CD4-positive, alpha-beta T cell (primary cell): ENCODE measurements at regions not wholly inside any gene's neighbourhood (a gene's known extent, or its start where the extent isn't known, plus 50 kb on each side); places are given as distances from the start of the nearest gene placed in this dataset.

Experiments used
- ATAC-seq: fragments of 200-7000 bp; cut with Tn5 transposase; one replicate; pipeline ENCODE4 v1.10.0; 2022; ENCODE audit warnings: mild to moderate bottlenecking; ENCODE audit not compliant: poor library complexity
- CTCF ChIA-PET: fragments of 350-600 bp; sonication (Branson Sonifier 250); formaldehyde crosslinking; loops from one replicate; lab custom pipeline; 2021; ENCODE audit warnings: antibody characterized with exemption, inconsistent platforms; lab: Charles Lee
- POLR2A ChIA-PET: fragments of 350-600 bp; sonication (Branson Sonifier 250); formaldehyde crosslinking; loops from one replicate; lab custom pipeline; 2021; ENCODE audit warnings: antibody characterized with exemption, inconsistent platforms; lab: Charles Lee
- DNase-seq, 14 experiments: peaks; one replicate each; pipeline ENCODE4 v3.0.0-alpha.2; 2013 to 2020; ENCODE audit warnings: mixed read lengths in 2 of 14
- H3K27ac ChIP-seq, 2 donors: one replicate each; pipeline versions ENCODE4 v1.5.1 to v1.7.0; 2013; ENCODE audit warnings: low read length in 2 of 2, low read depth in 1 of 2, mild to moderate bottlenecking in 1 of 2
- H3K27me3 ChIP-seq, 2 experiments: 1 replicate in 1 of 2; 2 replicates in 1 of 2; pipeline versions ENCODE4 v1.6.1 to v1.7.0; 2013; ENCODE audit warnings: low read length in 2 of 2, control low read depth in 1 of 2, mild to moderate bottlenecking in 1 of 2, moderate library complexity in 1 of 2; ENCODE audit not compliant: insufficient read depth in 2 of 2, control insufficient read depth in 1 of 2
- H3K36me3 ChIP-seq: one replicate; pipeline ENCODE4 v1.6.1; 2013; ENCODE audit warnings: low read length, control low read depth; ENCODE audit not compliant: insufficient read depth
- H3K4me1 ChIP-seq: one replicate; pipeline ENCODE4 v1.6.1; 2013; ENCODE audit warnings: low read length, control low read depth; ENCODE audit not compliant: insufficient read depth
- H3K4me3 ChIP-seq: one replicate; pipeline ENCODE4 v1.5.1; 2013; ENCODE audit warnings: mild to moderate bottlenecking, low read length, moderate library complexity
- H3K9me3 ChIP-seq, 2 experiments: 1 replicate in 1 of 2; 2 replicates in 1 of 2; pipeline versions ENCODE4 v1.6.1 to v1.7.0; 2013; ENCODE audit warnings: low read length in 2 of 2, mild to moderate bottlenecking in 2 of 2, control low read depth in 1 of 2, moderate library complexity in 1 of 2; ENCODE audit not compliant: control insufficient read depth in 1 of 2, insufficient read depth in 1 of 2
- H3K27ac Mint-ChIP-seq: one replicate; pipeline ENCODE4 v1.8.0; 2020; ENCODE audit warnings: mixed read lengths
- H3K27me3 Mint-ChIP-seq: one replicate; pipeline ENCODE4 v1.8.0; 2021; ENCODE audit warnings: mixed read lengths
- H3K36me3 Mint-ChIP-seq: one replicate; pipeline ENCODE4 v1.8.0; 2021; ENCODE audit warnings: low read depth, mixed read lengths
- H3K4me1 Mint-ChIP-seq: one replicate; pipeline ENCODE4 v1.8.0; 2021; ENCODE audit warnings: low read depth, mixed read lengths
- H3K4me3 Mint-ChIP-seq: one replicate; pipeline ENCODE4 v1.8.0; 2020; ENCODE audit warnings: mild to moderate bottlenecking, mixed read lengths
- H3K9me3 Mint-ChIP-seq: one replicate; pipeline ENCODE4 v1.8.0; 2020; ENCODE audit warnings: mixed read lengths
- intact Hi-C, 2 experiments: fragments of 100-400 bp; cut with DNase I in 1 of 2; cut with micrococcal nuclease in 1 of 2; formaldehyde crosslinking; loops; one replicate each; pipeline versions ENCODE4 v1.15.1 to v1.9.0; 2023 to 2025; cut with DNase I, micrococcal nuclease
- TF ChIP-seq, protein P1 (sequence below): fragments of 200-600 bp; IDR thresholded peaks from one replicate; pipeline ENCODE4 v1.8.0; 2022; ENCODE audit warnings: antibody characterized with exemption, mild to moderate bottlenecking

DNA sequence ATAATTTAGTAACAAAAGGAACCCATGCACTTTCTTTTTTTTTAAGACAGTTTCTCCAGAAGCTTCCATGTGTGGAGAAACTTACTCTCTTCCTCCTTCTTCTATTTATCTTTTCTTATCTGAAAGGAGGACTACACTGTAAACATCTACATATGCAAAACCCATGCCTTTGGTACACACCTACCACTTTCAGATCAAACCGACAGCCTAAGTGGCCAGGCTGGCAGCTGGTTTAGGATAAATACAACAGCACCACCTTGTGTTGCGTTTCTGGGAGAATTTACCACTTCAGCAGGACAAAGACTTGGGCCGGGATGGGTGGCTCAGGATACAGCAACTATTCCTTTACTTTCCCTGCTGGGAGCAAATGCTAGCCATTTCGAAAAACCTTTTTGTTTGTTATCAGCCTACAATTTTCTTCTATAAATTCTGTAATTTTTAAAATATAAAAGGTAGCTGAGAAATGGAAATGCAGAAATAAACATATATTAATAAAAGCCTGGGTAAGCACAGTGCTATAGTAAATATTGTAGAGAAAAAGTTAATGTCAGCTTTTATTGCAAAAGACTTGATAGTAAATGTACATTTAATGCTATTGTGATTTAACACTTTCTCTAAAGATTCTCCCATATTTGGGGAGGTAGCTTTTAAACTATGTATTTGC, 94.0 kb upstream of the RFC3 start:
- no peak overlapping the region for H3K4me3 ChIP-seq
- Mint-ChIP-seq H3K4me3 (no peak overlapping the region), H3K27me3 (no peaks in the 10 kb centered on the region), H3K27ac (no peak overlapping the region), H3K4me1 (peaks cover 27% of the 10 kb centered on the region), H3K9me3 (no peaks in the 10 kb centered on the region), H3K36me3 (no peaks in the 10 kb centered on the region)
- no peaks in the 10 kb centered on the region for H3K27me3 ChIP-seq
- peaks cover 4% of the 10 kb centered on the region for H3K4me1 ChIP-seq
- ChIA-PET POLR2A (interaction anchor here (0.5 to 2.4 kb wide), 3 partner anchors 181 to 1796 kb away, joined by 3 to 16 read pairs (median 8); no protein-coding TSS in a partner anchor), CTCF (interaction anchor here (0.6 to 1.6 kb wide), 5 partner anchors 11 to 1122 kb away, joined by 3 to 20 read pairs (median 3); no protein-coding TSS in a partner anchor)
- peak; percentile 27 to 86 (median 50) for DNase-seq
- H3K27ac ChIP-seq: no peak overlapping the region
- intact Hi-C loops: loop anchor here (1.0 to 10.0 kb wide), 7 partner anchors 177 to 1812 kb away; partner anchors contain the start of gene PDS5B (in 1 of the 2)
- TF ChIP-seq, protein P1, sequence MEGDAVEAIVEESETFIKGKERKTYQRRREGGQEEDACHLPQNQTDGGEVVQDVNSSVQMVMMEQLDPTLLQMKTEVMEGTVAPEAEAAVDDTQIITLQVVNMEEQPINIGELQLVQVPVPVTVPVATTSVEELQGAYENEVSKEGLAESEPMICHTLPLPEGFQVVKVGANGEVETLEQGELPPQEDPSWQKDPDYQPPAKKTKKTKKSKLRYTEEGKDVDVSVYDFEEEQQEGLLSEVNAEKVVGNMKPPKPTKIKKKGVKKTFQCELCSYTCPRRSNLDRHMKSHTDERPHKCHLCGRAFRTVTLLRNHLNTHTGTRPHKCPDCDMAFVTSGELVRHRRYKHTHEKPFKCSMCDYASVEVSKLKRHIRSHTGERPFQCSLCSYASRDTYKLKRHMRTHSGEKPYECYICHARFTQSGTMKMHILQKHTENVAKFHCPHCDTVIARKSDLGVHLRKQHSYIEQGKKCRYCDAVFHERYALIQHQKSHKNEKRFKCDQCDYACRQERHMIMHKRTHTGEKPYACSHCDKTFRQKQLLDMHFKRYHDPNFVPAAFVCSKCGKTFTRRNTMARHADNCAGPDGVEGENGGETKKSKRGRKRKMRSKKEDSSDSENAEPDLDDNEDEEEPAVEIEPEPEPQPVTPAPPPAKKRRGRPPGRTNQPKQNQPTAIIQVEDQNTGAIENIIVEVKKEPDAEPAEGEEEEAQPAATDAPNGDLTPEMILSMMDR: peak; percentile 69
- H3K36me3 ChIP-seq: no peaks in the 10 kb centered on the region
- ATAC-seq: peak; percentile 91
- H3K9me3 ChIP-seq: no peaks in the 10 kb centered on the region

GRCh38 chr13:33725340-33725739, 92.6 kb upstream of the RFC3 start:
- POLR2A ChIA-PET: interaction anchor here (2.4 kb wide), 1 partner anchor 496 kb away, joined by 8 read pairs; no protein-coding TSS in a partner anchor

DNA sequence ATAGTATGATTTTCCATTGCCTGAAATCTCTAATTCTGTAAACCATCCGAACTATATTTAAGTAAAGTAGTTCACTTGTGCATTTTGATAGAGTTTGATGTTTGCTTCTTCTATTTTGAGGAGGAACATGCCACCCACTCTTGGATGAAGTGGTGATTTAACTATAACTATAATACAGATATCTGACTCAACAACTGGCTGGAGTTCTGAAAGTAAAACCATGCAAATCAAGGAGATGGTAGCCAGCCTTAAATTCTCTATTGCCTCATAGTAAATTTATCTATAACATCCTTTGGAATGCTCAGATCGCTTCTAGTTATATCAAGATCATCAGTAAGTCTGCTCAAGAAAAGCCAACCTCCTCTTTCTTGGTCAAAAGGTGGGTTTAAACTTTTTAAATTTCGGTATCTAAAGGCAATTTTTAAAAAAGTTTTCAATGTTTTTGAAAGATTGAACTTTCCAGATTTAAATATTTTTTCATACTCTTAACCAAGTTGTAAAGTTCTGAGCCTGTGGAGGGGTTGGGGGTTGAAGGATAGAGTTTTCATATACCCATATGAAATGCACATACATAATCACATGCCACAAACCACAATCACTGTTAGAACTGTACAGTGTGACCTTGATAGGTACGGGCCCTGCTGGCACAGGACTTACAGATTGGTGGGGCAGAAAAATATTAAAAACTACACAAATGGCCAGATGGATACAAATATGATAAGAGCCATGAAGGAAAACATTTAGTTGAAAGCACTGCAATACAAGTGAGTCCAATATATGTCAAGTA, 90.5 kb upstream of the RFC3 start:
- Histone ChIP-seq H3K27me3 (no peaks in the 10 kb centered on the region), H3K36me3 (no peaks in the 10 kb centered on the region), H3K4me1 (peaks cover 4% of the 10 kb centered on the region), H3K27ac (no peak overlapping the region), H3K9me3 (no peaks in the 10 kb centered on the region), H3K4me3 (no peak overlapping the region)
- no peak overlapping the region for H3K4me3 Mint-ChIP-seq
- H3K4me1 Mint-ChIP-seq: peaks cover 15% of the 10 kb centered on the region
- POLR2A ChIA-PET: no interaction called here
- H3K36me3 Mint-ChIP-seq: no peaks in the 10 kb centered on the region
- no peaks in the 10 kb centered on the region for H3K27me3 Mint-ChIP-seq
- H3K27ac Mint-ChIP-seq: no peak overlapping the region
- DNase-seq (no peak), ATAC-seq (no peak)
- TF ChIP-seq, protein P1: no peak
- intact Hi-C loops: loop anchor here in 1 of 2 experiments (10.0 kb wide), 1 partner anchor 1463 kb away; no protein-coding TSS in a partner anchor
- H3K9me3 Mint-ChIP-seq: no peaks in the 10 kb centered on the region
- CTCF ChIA-PET: no interaction called here

More at GRCh38 chr13:33725340-33725739, 92.6 kb upstream of the RFC3 start:
- Mint-ChIP-seq H3K27me3 (no peaks in the 10 kb centered on the region), H3K4me1 (peaks cover 27% of the 10 kb centered on the region), H3K27ac (no peak overlapping the region), H3K9me3 (no peaks in the 10 kb centered on the region), H3K36me3 (no peaks in the 10 kb centered on the region), H3K4me3 (no peak overlapping the region)
- DNase-seq: no peak
- H3K27me3 ChIP-seq: no peaks in the 10 kb centered on the region
- no peak for ATAC-seq
- H3K4me1 ChIP-seq: peaks cover 4% of the 10 kb centered on the region
- H3K36me3 ChIP-seq: no peaks in the 10 kb centered on the region
- H3K4me3 ChIP-seq: no peak overlapping the region
- intact Hi-C loops: loop anchor here (2.0 to 10.0 kb wide), 2 partner anchors 1139 to 1461 kb away; partner anchors contain the start of gene PDS5B (in 1 of the 2)
- H3K27ac ChIP-seq: no peak overlapping the region
- TF ChIP-seq, protein P1: no peak
- H3K9me3 ChIP-seq: no peaks in the 10 kb centered on the region
- CTCF ChIA-PET: no interaction called here
